ENCODE measurements at regions not wholly inside any gene's neighbourhood (a gene's known extent, or its start where the extent isn't known, plus 50 kb on each side); places are given as distances from the start of the nearest gene placed in this dataset.

GRCh38 chr15:91651251-91651650 lies 202.3 kb upstream of the SLCO3A1 start:
- TF ChIP-seq CTCF (IDR thresholded peaks at IDR 0.05 in 2 of 3, conservative IDR thresholded peaks at IDR 0.05 in 1 of 3; ENCODE audit: borderline replicate concordance in 1 of 3, insufficient read depth in 1 of 3, low read depth in 2 of 3, low read length in 2 of 3) = no peak
- no peak for TF ChIP-seq POLR2A (IDR thresholded peaks at IDR 0.05; ENCODE audit: borderline replicate concordance, extremely low read depth, insufficient read depth, insufficient read length)
- no peak for TF ChIP-seq ATF3 (IDR thresholded peaks at IDR 0.05)
- TF ChIP-seq EZH2 (IDR thresholded peaks at IDR 0.05) = no peak
- no peak for TF ChIP-seq EZH2phosphoT487 (IDR thresholded peaks at IDR 0.05; ENCODE audit: borderline replicate concordance)

Measured in HCT116 (cell line).